ENCODE measurements at regions not wholly inside any gene's neighbourhood (a gene's known extent, or its start where the extent isn't known, plus 50 kb on each side); places are given as distances from the start of the nearest gene placed in this dataset.

DNA sequence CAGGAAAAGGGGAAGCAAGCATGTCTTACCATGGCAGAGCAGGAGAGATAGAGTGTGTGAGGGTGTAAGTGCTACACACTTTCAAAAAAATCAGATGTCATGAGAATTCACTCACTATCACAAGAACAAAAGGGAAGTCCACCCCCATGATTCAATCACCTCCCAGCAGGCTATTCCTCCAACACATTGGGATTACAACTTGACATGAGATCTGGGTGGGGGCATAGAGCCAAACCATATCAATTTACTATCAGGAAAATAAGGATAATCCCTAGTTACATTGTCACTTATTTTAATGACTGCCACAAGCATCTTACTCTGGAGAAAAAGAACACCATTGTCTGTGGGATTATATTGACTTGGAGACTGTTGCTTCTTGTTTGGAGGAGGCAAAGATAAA, 66.1 kb upstream of the VANGL1 start:
- TF ChIP-seq POLR2A (IDR thresholded peaks at IDR 0.05) (no peak), CTCF (IDR thresholded peaks at IDR 0.05 in 4 of 5, conservative IDR thresholded peaks at IDR 0.05 in 1 of 5) (no peak)

Measured in gastrocnemius medialis (tissue), 4 donors.